GM18951 (cell line): ENCODE measurements at regions not wholly inside any gene's neighbourhood (a gene's known extent, or its start where the extent isn't known, plus 50 kb on each side); places are given as distances from the start of the nearest gene placed in this dataset.

Experiments used
- POLR2A ChIP-seq: IDR thresholded peaks from 4 replicates; pipeline ENCODE4 v1.6.1; 2011; ENCODE audit warnings: mild to moderate bottlenecking; ENCODE audit not compliant: insufficient read length, insufficient read depth; ENCODE audit errors: extremely low read depth
- in situ Hi-C: fragments of 300-500 bp; cut with MboI; formaldehyde crosslinking; loops from one replicate; pipeline ENCODE4 v1.12.0; 2022; ENCODE audit warnings: low sequenced_read_pairs, mixed read lengths, inconsistent platforms; ENCODE audit not compliant: unreplicated experiment

- in situ Hi-C loops = no loop called here
- no peak for TF ChIP-seq POLR2A
Measured at GRCh38 chr18:1564793-1565192, 660.1 kb downstream of the ADCYAP1 start.

GRCh38 chr18:1571206-1571605 lies 666.5 kb downstream of the ADCYAP1 start:
- in situ Hi-C loops = no loop called here
- no peak for TF ChIP-seq POLR2A

GRCh38 chr18:1573732-1574131 lies 669.1 kb downstream of the ADCYAP1 start:
- in situ Hi-C loops = no loop called here
- no peak for TF ChIP-seq POLR2A

- TF ChIP-seq POLR2A = no peak
- in situ Hi-C loops = loop anchor here (25.0 kb wide), 1 partner anchor 962 kb away; no protein-coding TSS in a partner anchor
Measured at GRCh38 chr18:1575084-1575483, 670.4 kb downstream of the ADCYAP1 start.

GRCh38 chr18:1578505-1578904 lies 673.8 kb downstream of the ADCYAP1 start:
- no peak for TF ChIP-seq POLR2A
- in situ Hi-C loops = loop anchor here (25.0 kb wide), 1 partner anchor 959 kb away; no protein-coding TSS in a partner anchor

DNA sequence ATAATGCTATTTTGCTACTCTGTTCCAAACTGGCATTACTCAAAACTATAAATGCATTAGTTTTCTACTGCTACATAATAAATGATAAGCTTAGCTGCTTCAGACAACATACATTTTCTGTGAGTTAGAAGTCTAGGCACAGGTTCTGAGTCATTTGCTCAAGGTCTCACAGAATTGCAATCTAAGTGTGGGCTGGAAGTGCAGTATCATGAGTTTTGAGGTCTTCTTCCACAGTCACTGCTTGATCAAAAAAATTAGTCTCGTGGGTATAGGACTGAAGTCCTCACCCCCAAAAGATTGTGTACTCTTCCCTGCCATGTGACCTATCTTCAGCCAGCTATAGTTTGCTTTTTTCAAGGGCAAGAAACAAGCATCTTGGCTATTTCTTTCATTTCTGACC lies 676.9 kb downstream of the ADCYAP1 start:
- in situ Hi-C loops = loop anchor here (25.0 kb wide), 1 partner anchor 956 kb away; no protein-coding TSS in a partner anchor
- TF ChIP-seq POLR2A = no peak

GRCh38 chr18:1585881-1586488 lies 681.3 kb downstream of the ADCYAP1 start:
- in situ Hi-C loops = loop anchor here (25.0 kb wide), 1 partner anchor 951 kb away; no protein-coding TSS in a partner anchor
- no peak for TF ChIP-seq POLR2A

- in situ Hi-C loops = loop anchor here (25.0 kb wide), 1 partner anchor 944 kb away; no protein-coding TSS in a partner anchor
- no peak for TF ChIP-seq POLR2A
Measured at GRCh38 chr18:1593091-1593490, 688.4 kb downstream of the ADCYAP1 start.

DNA sequence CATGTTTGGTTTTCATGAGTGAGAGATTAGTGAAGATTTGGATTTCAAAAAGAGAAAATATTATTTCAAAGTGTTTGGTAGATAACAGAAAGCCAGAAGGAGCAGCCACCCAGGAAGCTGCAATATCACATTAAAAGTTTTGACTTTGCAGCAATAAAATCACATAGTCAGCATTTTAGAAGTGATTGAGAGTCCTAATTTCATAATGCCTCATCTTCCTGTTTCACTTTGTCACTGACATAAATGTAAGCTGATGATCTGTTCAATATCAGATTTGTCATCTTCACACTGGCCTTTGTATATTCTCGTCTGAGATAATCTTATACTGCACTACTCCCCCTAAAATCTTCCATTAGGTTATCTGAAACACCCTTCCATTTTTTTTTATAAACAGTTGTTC lies 690.5 kb downstream of the ADCYAP1 start:
- in situ Hi-C loops = loop anchor here (25.0 kb wide), 1 partner anchor 942 kb away; no protein-coding TSS in a partner anchor
- no peak for TF ChIP-seq POLR2A

- no peak for TF ChIP-seq POLR2A
- in situ Hi-C loops = loop anchor here (25.0 kb wide), 1 partner anchor 938 kb away; no protein-coding TSS in a partner anchor
Measured at GRCh38 chr18:1599196-1599595, 694.5 kb downstream of the ADCYAP1 start.

- in situ Hi-C loops = no loop called here
- TF ChIP-seq POLR2A = no peak
Measured at GRCh38 chr18:1604751-1605150, 700.1 kb downstream of the ADCYAP1 start.

DNA sequence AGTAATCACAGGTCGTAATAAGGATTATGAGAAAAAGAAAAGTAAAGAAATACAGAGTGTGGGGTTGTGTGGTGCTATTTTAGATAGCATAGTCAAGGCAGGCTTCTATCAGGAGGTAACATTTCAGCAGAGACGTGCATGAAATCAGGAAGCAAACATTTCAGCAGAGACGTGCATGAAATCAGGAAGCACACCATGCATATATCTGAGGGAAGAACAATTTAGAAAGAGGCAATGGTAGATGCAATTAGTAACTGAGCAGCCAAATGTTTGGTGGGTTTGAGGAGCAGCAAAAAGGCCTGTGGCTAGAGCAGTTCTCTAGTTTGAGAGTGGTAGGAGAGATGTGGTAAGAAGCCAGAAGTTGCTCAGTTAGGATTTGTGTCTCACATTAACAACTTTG lies 713.7 kb downstream of the ADCYAP1 start:
- TF ChIP-seq POLR2A = no peak
- in situ Hi-C loops = no loop called here

GRCh38 chr18:1619507-1619906 lies 714.8 kb downstream of the ADCYAP1 start:
- in situ Hi-C loops = no loop called here
- no peak for TF ChIP-seq POLR2A

- in situ Hi-C loops = no loop called here
- TF ChIP-seq POLR2A = no peak
Measured at GRCh38 chr18:1624612-1625011, 719.9 kb downstream of the ADCYAP1 start.
